HCT116 (cell line): ENCODE measurements at regions not wholly inside any gene's neighbourhood (a gene's known extent, or its start where the extent isn't known, plus 50 kb on each side); places are given as distances from the start of the nearest gene placed in this dataset.
A peak's percentile ranks its signal among the peaks of the same experiment; 100 is the strongest.

ENCODE experiments used
- EZH2 ChIP-seq: fragments of 200-600 bp; sonication (generic); IDR thresholded peaks from 2 replicates; pipeline ENCODE4 v1.6.1; 2017; ENCODE audit warnings: antibody characterized with exemption, mixed run types
- EZH2phosphoT487 ChIP-seq: fragments of 200-600 bp; IDR thresholded peaks from 2 replicates; pipeline ENCODE4 v1.6.1; 2018; ENCODE audit warnings: antibody characterized with exemption, borderline replicate concordance
- POLR2AphosphoS5 ChIP-seq: IDR thresholded peaks from 2 replicates; pipeline ENCODE4 v1.6.1; 2011; ENCODE audit warnings: mild to moderate bottlenecking, low read depth, low read length, moderate library complexity
- ZNF274 ChIP-seq: fragments of 200-500 bp; sonication (Bioruptor generic); IDR thresholded peaks from 2 replicates; pipeline ENCODE4 v1.6.1; 2014; ENCODE audit warnings: mild to moderate bottlenecking, low read depth, low read length, inconsistent platforms
- TF ChIP-seq, protein P1 (sequence below), 3 experiments: fragments of 200-600 bp in 1 of 3; sonication (generic) in 1 of 3; IDR thresholded peaks in 2 of 3; conservative IDR thresholded peaks in 1 of 3; 2 replicates each; pipeline ENCODE4 v1.5.1; 2012 to 2017; ENCODE audit warnings: low read depth in 2 of 3, low read length in 2 of 3, antibody characterized with exemption in 1 of 3, borderline replicate concordance in 1 of 3, control low read depth in 1 of 3, mild to moderate bottlenecking in 1 of 3, mixed read lengths in 1 of 3, mixed run types in 1 of 3, moderate library complexity in 1 of 3; ENCODE audit not compliant: insufficient read depth in 1 of 3

DNA sequence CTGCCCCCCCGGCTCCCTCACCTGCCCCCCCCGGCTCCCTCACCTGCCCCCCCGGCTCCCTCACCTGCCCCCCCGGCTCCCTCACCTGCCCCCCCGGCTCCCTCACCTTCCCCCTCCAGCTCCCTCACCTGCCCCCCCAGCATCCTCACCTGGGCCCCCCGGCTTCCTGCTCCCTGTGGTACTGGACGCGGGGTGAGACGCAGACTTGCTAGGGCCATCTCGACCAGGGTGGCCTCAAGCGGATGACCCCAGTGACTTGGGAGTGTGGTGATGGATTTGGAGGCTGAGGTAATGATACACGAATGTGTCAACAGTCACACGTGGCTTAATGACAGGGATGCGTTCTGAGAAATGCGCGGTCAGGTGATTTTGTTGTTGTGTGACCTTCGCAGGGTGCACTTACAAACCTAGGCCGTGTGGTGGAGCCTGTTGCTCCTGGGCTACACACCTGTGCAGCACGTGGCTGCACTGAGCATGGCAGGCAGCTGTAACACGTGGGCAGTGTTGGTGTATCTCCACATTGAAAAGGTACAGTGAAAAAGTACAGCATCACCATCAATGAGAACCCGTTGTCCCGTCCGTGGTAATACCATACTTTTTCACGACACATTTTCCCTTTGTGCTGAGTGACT, 197.8 kb downstream of the TEX29 start:
- TF ChIP-seq, protein P1, sequence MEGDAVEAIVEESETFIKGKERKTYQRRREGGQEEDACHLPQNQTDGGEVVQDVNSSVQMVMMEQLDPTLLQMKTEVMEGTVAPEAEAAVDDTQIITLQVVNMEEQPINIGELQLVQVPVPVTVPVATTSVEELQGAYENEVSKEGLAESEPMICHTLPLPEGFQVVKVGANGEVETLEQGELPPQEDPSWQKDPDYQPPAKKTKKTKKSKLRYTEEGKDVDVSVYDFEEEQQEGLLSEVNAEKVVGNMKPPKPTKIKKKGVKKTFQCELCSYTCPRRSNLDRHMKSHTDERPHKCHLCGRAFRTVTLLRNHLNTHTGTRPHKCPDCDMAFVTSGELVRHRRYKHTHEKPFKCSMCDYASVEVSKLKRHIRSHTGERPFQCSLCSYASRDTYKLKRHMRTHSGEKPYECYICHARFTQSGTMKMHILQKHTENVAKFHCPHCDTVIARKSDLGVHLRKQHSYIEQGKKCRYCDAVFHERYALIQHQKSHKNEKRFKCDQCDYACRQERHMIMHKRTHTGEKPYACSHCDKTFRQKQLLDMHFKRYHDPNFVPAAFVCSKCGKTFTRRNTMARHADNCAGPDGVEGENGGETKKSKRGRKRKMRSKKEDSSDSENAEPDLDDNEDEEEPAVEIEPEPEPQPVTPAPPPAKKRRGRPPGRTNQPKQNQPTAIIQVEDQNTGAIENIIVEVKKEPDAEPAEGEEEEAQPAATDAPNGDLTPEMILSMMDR (IDR thresholded peaks at IDR 0.05 in 2 of 3, conservative IDR thresholded peaks at IDR 0.05 in 1 of 3; ENCODE audit: borderline replicate concordance in 1 of 3, insufficient read depth in 1 of 3, low read depth in 2 of 3, low read length in 2 of 3) = peak; percentile 15 to 40 (median 36); a peak in 3 of 6 replicates
- TF ChIP-seq EZH2phosphoT487 = no peak
- TF ChIP-seq EZH2 = no peak
- TF ChIP-seq ZNF274 = no peak
- TF ChIP-seq POLR2AphosphoS5 = no peak
